ENCODE measurements at regions not wholly inside any gene's neighbourhood (a gene's known extent, or its start where the extent isn't known, plus 50 kb on each side); places are given as distances from the start of the nearest gene placed in this dataset.
"Not testable (repeated sequence)": the region's sequence is repeated elsewhere in the genome, so short reads cannot be mapped to it uniquely, and the experiment has no call there.

DNA sequence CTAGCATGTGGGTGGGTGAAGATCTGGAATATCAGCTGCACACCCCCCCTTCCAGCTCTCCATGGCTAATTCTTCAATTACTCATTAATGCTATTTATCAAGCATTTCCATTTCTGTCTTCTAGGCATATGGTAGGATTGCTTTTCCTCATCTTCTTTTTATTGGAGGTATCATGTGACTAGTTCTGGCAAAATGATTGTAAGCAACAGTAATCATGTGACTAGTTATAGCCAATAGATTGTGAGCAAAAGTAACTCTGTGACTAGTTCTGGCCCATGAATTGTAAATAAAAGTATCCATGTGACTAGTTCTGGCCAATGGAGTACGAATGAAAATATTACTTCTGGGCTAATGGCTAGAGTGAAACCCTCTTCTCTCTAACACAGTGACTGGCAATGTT is 107.0 kb upstream of the TMEM132E start:
- DNase-seq (ENCODE audit: low read depth) = no peak
- no peak for TF ChIP-seq CTCF (IDR thresholded peaks at IDR 0.05; ENCODE audit: insufficient read depth, low read length, poor library complexity, severe bottlenecking)
- no peak overlapping the region for H3K4me3 ChIP-seq (ENCODE audit: low read depth, low read length)
- H3K36me3 ChIP-seq (ENCODE audit: control insufficient read depth, insufficient read depth, low read length) = no peaks in the 10 kb centered on the region
- no peaks in the 10 kb centered on the region for H3K27me3 ChIP-seq (ENCODE audit: control insufficient read depth, insufficient read depth, low read length)

GRCh38 chr17:34471278-34471677 is 108.1 kb upstream of the TMEM132E start:
- DNase-seq (ENCODE audit: low read depth) = not testable (repeated sequence)

GRCh38 chr17:34465789-34466188 is 102.8 kb upstream of the CCL1 start:
- DNase-seq (ENCODE audit: low read depth) = no peak
- Histone ChIP-seq H3K27me3 (ENCODE audit: control insufficient read depth, insufficient read depth, low read length) (no peaks in the 10 kb centered on the region), H3K4me3 (ENCODE audit: low read depth, low read length) (no peak overlapping the region), H3K36me3 (ENCODE audit: control insufficient read depth, insufficient read depth, low read length) (no peaks in the 10 kb centered on the region)
- TF ChIP-seq CTCF (IDR thresholded peaks at IDR 0.05; ENCODE audit: insufficient read depth, low read length, poor library complexity, severe bottlenecking) = no peak

More at GRCh38 chr17:34471278-34471677, 108.1 kb upstream of the TMEM132E start:
- not testable (repeated sequence) for H3K4me3 ChIP-seq (ENCODE audit: low read depth, low read length); H3K36me3 ChIP-seq (ENCODE audit: control insufficient read depth, insufficient read depth, low read length); H3K27me3 ChIP-seq (ENCODE audit: control insufficient read depth, insufficient read depth, low read length)

- Histone ChIP-seq H3K27me3 (ENCODE audit: control insufficient read depth, insufficient read depth, low read length) (no peaks in the 10 kb centered on the region), H3K4me3 (ENCODE audit: low read depth, low read length) (no peak overlapping the region), H3K36me3 (ENCODE audit: control insufficient read depth, insufficient read depth, low read length) (no peaks in the 10 kb centered on the region)
- no peak for DNase-seq (ENCODE audit: low read depth)
- TF ChIP-seq CTCF (IDR thresholded peaks at IDR 0.05; ENCODE audit: insufficient read depth, low read length, poor library complexity, severe bottlenecking) = no peak
These were observed 101.8 kb upstream of the CCL1 start for GRCh38 chr17:34464812-34465211.

GRCh38 chr17:34458266-34458665 is 95.2 kb upstream of the CCL1 start:
- TF ChIP-seq CTCF (IDR thresholded peaks at IDR 0.05; ENCODE audit: insufficient read depth, low read length, poor library complexity, severe bottlenecking) = no peak
- no peaks in the 10 kb centered on the region for H3K36me3 ChIP-seq (ENCODE audit: control insufficient read depth, insufficient read depth, low read length)
- no peak for DNase-seq (ENCODE audit: low read depth)

GRCh38 chr17:34456121-34456520 is 93.1 kb upstream of the CCL1 start:
- DNase-seq (ENCODE audit: low read depth) = no peak
- H3K27me3 ChIP-seq (ENCODE audit: control insufficient read depth, insufficient read depth, low read length) = no peaks in the 10 kb centered on the region
- no peak overlapping the region for H3K4me3 ChIP-seq (ENCODE audit: low read depth, low read length)
- no peaks in the 10 kb centered on the region for H3K36me3 ChIP-seq (ENCODE audit: control insufficient read depth, insufficient read depth, low read length)
- no peak for TF ChIP-seq CTCF (IDR thresholded peaks at IDR 0.05; ENCODE audit: insufficient read depth, low read length, poor library complexity, severe bottlenecking)

More at GRCh38 chr17:34458266-34458665, 95.2 kb upstream of the CCL1 start:
- H3K4me3 ChIP-seq (ENCODE audit: low read depth, low read length) = no peak overlapping the region
- no peaks in the 10 kb centered on the region for H3K27me3 ChIP-seq (ENCODE audit: control insufficient read depth, insufficient read depth, low read length)

Measured in kidney epithelial cell (primary cell).